PC-3 (cell line): ENCODE measurements at regions not wholly inside any gene's neighbourhood (a gene's known extent, or its start where the extent isn't known, plus 50 kb on each side); places are given as distances from the start of the nearest gene placed in this dataset.

Experiments used
- ATAC-seq: fragments of 200-7000 bp; cut with Tn5 transposase; 2 replicates; pipeline ENCODE4 v1.9.1; 2020; ENCODE audit warnings: mild to moderate bottlenecking, moderate library complexity
- BruUV-seq: library from RNA; stranded (reverse); fragments of 400-500 nt; replicated peaks from 2 replicates; lab custom pipeline; 2021; lab: Mats Ljungman, UMichigan
- CTCF ChIA-PET: fragments of 300-600 bp; sonication (Branson Sonifier 250); formaldehyde crosslinking; loops from one replicate; lab custom pipeline; 2022; ENCODE audit warnings: antibody characterized with exemption; lab: Charles Lee
- POLR2A ChIA-PET: fragments of 300-600 bp; sonication (Branson Sonifier 250); formaldehyde crosslinking; loops from one replicate; lab custom pipeline; 2022; ENCODE audit warnings: antibody characterized with exemption; ENCODE audit not compliant: unreplicated experiment; lab: Charles Lee
- DNase-seq: peaks from one replicate; pipeline ENCODE4 v3.0.0-alpha.2; 2015
- H2AFZ ChIP-seq: fragments of 300-600 bp; sonication (generic); 2 replicates; pipeline ENCODE4 v1.6.0; 2016; ENCODE audit warnings: antibody characterized with exemption, low read length
- H3F3A ChIP-seq: fragments of 300-600 bp; sonication (generic); one replicate; pipeline ENCODE4 v1.6.0; 2017; ENCODE audit warnings: antibody characterized with exemption, low read length, control low read depth, mild to moderate bottlenecking; ENCODE audit not compliant: unreplicated experiment
- H3K27ac ChIP-seq: fragments of 300-600 bp; sonication (generic); 2 replicates; pipeline ENCODE4 v1.5.1; 2016; ENCODE audit warnings: mild to moderate bottlenecking, low read length
- H3K27me3 ChIP-seq: fragments of 300-600 bp; sonication (generic); 2 replicates; pipeline ENCODE4 v1.6.1; 2016; ENCODE audit warnings: low read length, mixed read lengths
- H3K36me3 ChIP-seq: fragments of 300-600 bp; sonication (generic); 2 replicates; pipeline ENCODE4 v1.6.1; 2016; ENCODE audit warnings: low read depth, mixed run types, low read length, mixed read lengths
- H3K4me1 ChIP-seq: fragments of 300-600 bp; sonication (generic); 2 replicates; pipeline ENCODE4 v1.5.1; 2016; ENCODE audit warnings: low read length; ENCODE audit not compliant: insufficient read depth
- H3K4me2 ChIP-seq: fragments of 300-600 bp; sonication (generic); 2 replicates; pipeline ENCODE4 v1.6.0; 2016; ENCODE audit warnings: low read length
- H3K4me3 ChIP-seq: fragments of 300-600 bp; sonication (generic); 2 replicates; pipeline ENCODE4 v1.5.1; 2016; ENCODE audit warnings: mild to moderate bottlenecking, low read length, mixed read lengths
- H3K79me2 ChIP-seq: fragments of 300-600 bp; sonication (generic); 2 replicates; pipeline ENCODE4 v1.6.1; 2017; ENCODE audit warnings: low read length, mixed read lengths
- H3K9ac ChIP-seq: fragments of 300-600 bp; sonication (generic); 2 replicates; pipeline ENCODE4 v1.6.0; 2016; ENCODE audit warnings: mild to moderate bottlenecking, low read length
- H3K9me2 ChIP-seq: fragments of 300-600 bp; sonication (generic); replicated peaks from 2 replicates; pipeline ENCODE4 v1.6.1; 2016; ENCODE audit warnings: mixed run types, low read length, mixed read lengths
- H3K9me3 ChIP-seq: fragments of 300-600 bp; sonication (generic); 2 replicates; pipeline ENCODE4 v1.6.1; 2016; ENCODE audit warnings: low read length, mixed read lengths
- H4K20me1 ChIP-seq: fragments of 300-600 bp; sonication (generic); 2 replicates; pipeline ENCODE4 v1.6.1; 2016; ENCODE audit warnings: low read length, mixed read lengths
- CTCF ChIP-seq: fragments of 300-600 bp; sonication (generic); conservative IDR thresholded peaks from 2 replicates; pipeline ENCODE4 v1.5.1; 2017; ENCODE audit warnings: antibody characterized with exemption, low read depth, mild to moderate bottlenecking, low read length
- EZH2 ChIP-seq: fragments of 300-600 bp; sonication (generic); IDR thresholded peaks from one replicate; pipeline ENCODE4 v1.6.1; 2017; ENCODE audit warnings: antibody characterized with exemption, mild to moderate bottlenecking, low read length; ENCODE audit not compliant: unreplicated experiment
- EZH2phosphoT487 ChIP-seq: fragments of 300-600 bp; sonication (generic); IDR thresholded peaks from 2 replicates; pipeline ENCODE4 v1.6.1; 2018; ENCODE audit warnings: mild to moderate bottlenecking, antibody characterized with exemption, low read length, borderline replicate concordance
- intact Hi-C: fragments of 100-400 bp; cut with micrococcal nuclease; formaldehyde crosslinking; loops from 2 replicates; pipeline ENCODE4 v1.9.0; 2023

GRCh38 chr5:68382640-68383039 lies 167.1 kb downstream of the PIK3R1 start:
- POLR2A ChIA-PET: no interaction called here
- Histone ChIP-seq H3K4me3 (no peak overlapping the region), H3K4me2 (no peak overlapping the region), H3K4me1 (no peaks in the 10 kb centered on the region), H2AFZ (no peak overlapping the region), H3K9me3 (no peaks in the 10 kb centered on the region), H4K20me1 (no peaks in the 10 kb centered on the region), H3F3A (no peaks in the 10 kb centered on the region), H3K36me3 (no peaks in the 10 kb centered on the region), H3K9me2 (no peaks in the 10 kb centered on the region), H3K27ac (no peak overlapping the region), H3K9ac (no peak overlapping the region), H3K79me2 (no peaks in the 10 kb centered on the region), H3K27me3 (no peaks in the 10 kb centered on the region)
- ATAC-seq (no peak), DNase-seq (no peak)
- intact Hi-C loops: no loop called here
- TF ChIP-seq EZH2: no peak
- no peak for TF ChIP-seq EZH2phosphoT487
- no peak for TF ChIP-seq CTCF
- no TSS peak for BruUV-seq
- CTCF ChIA-PET: no interaction called here

GRCh38 chr5:68383888-68384310 lies 168.3 kb downstream of the PIK3R1 start:
- POLR2A ChIA-PET: interaction anchor here (0.6 kb wide), 1 partner anchor 31 kb away, joined by 5 read pairs; no protein-coding TSS in a partner anchor
- H4K20me1 ChIP-seq: no peaks in the 10 kb centered on the region

More at GRCh38 chr5:68383888-68384310, 168.3 kb downstream of the PIK3R1 start:
- ATAC-seq (no peak), DNase-seq (no peak)
- Histone ChIP-seq H3K27ac (no peak overlapping the region), H3K9me3 (no peaks in the 10 kb centered on the region), H3K4me1 (no peaks in the 10 kb centered on the region), H3K9ac (no peak overlapping the region), H3K79me2 (no peaks in the 10 kb centered on the region), H3K9me2 (no peaks in the 10 kb centered on the region), H2AFZ (no peak overlapping the region), H3K4me2 (no peak overlapping the region), H3K36me3 (no peaks in the 10 kb centered on the region), H3F3A (no peaks in the 10 kb centered on the region), H3K27me3 (no peaks in the 10 kb centered on the region), H3K4me3 (no peak overlapping the region)
- intact Hi-C loops: no loop called here
- CTCF ChIA-PET: no interaction called here
- TF ChIP-seq EZH2phosphoT487 (no peak), CTCF (no peak), EZH2 (no peak)
- BruUV-seq: no TSS peak
